Endothelial cell of umbilical vein (primary cell): ENCODE measurements at regions not wholly inside any gene's neighbourhood (a gene's known extent, or its start where the extent isn't known, plus 50 kb on each side); places are given as distances from the start of the nearest gene placed in this dataset.

Source experiments
- BruUV-seq: library from RNA; stranded (reverse); fragments of 400-500 nt; replicated peaks from 2 replicates; lab custom pipeline; 2021; lab: Mats Ljungman, UMichigan
- CTCF ChIA-PET: fragments of 300-600, 350-600 bp; sonication (Branson Sonifier 250); formaldehyde crosslinking; loops from one replicate; lab custom pipeline; 2021; ENCODE audit warnings: antibody characterized with exemption, inconsistent platforms; lab: Charles Lee
- POLR2A ChIA-PET: fragments of 300-600, 350-600 bp; sonication (Branson Sonifier 250); formaldehyde crosslinking; loops from one replicate; lab custom pipeline; 2021; ENCODE audit warnings: antibody characterized with exemption, inconsistent platforms; lab: Charles Lee
- DNase-seq: peaks from one replicate; pipeline ENCODE4 v3.0.0-alpha.2; 2011; ENCODE audit warnings: low read depth, low spot score
- FAIRE-seq: peaks from 2 replicates; lab custom pipeline; 2011; peaks lifted over from hg19 to GRCh38; lab: Jason Lieb, UNC
- H2AFZ ChIP-seq: 2 replicates; pipeline ENCODE4 v1.6.0; 2012; ENCODE audit warnings: low read depth, low read length, control low read depth, inconsistent platforms
- H3K27ac ChIP-seq: 2 replicates; pipeline ENCODE4 v1.5.1; 2011; ENCODE audit warnings: low read depth, mild to moderate bottlenecking, control low read depth, low read length, moderate library complexity; ENCODE audit not compliant: insufficient read depth
- H3K27me3 ChIP-seq, 2 experiments: 2 replicates each; pipeline versions ENCODE4 v1.6.0 to v1.6.1; 2011; ENCODE audit warnings: low read length in 2 of 2, mixed read lengths in 1 of 2; ENCODE audit not compliant: control insufficient read depth in 2 of 2, insufficient read depth in 2 of 2
- H3K36me3 ChIP-seq, 2 experiments: 2 replicates in 1 of 2; 3 replicates in 1 of 2; pipeline ENCODE4 v1.5.1; 2011; ENCODE audit warnings: low read length in 2 of 2, mild to moderate bottlenecking in 1 of 2, moderate library complexity in 1 of 2; ENCODE audit not compliant: control insufficient read depth in 2 of 2, insufficient read depth in 2 of 2; ENCODE audit errors: extremely low read depth in 1 of 2
- H3K4me1 ChIP-seq: 3 replicates; pipeline ENCODE4 v1.5.1; 2011; ENCODE audit warnings: mild to moderate bottlenecking, low read length; ENCODE audit not compliant: control insufficient read depth, insufficient read depth; ENCODE audit errors: extremely low read depth
- H3K4me2 ChIP-seq: 2 replicates; pipeline ENCODE4 v1.6.1; 2011; ENCODE audit warnings: low read length, control low read depth, mixed read lengths; ENCODE audit not compliant: insufficient read depth
- H3K4me3 ChIP-seq, 3 experiments: fragments of 200-600 bp in 1 of 3; sonication (generic), shearing (Covaris generic) in 1 of 3; replicated peaks in 1 of 3; 2 replicates each; pipeline ENCODE4 v1.5.1; 2011 to 2016; ENCODE audit warnings: control low read depth in 3 of 3, low read length in 3 of 3, mild to moderate bottlenecking in 2 of 3, inconsistent platforms in 1 of 3, low read depth in 1 of 3, moderate library complexity in 1 of 3; ENCODE audit not compliant: insufficient read depth in 1 of 3
- H3K79me2 ChIP-seq: 2 replicates; pipeline ENCODE4 v1.6.0; 2012; ENCODE audit warnings: low read length, inconsistent platforms; ENCODE audit not compliant: control insufficient read depth, insufficient read depth
- H3K9ac ChIP-seq: replicated peaks from 2 replicates; pipeline ENCODE3; 2011; ENCODE audit warnings: low read length, control low read depth; ENCODE audit not compliant: insufficient read depth; ENCODE audit errors: extremely low read depth
- H3K9me1 ChIP-seq: replicated peaks from 3 replicates; pipeline ENCODE4 v1.6.0; 2011; ENCODE audit warnings: mild to moderate bottlenecking, low read length; ENCODE audit not compliant: control insufficient read depth, insufficient read depth; ENCODE audit errors: extremely low read depth
- H3K9me3 ChIP-seq: replicated peaks from 2 replicates; pipeline ENCODE4 v1.5.1; 2012; ENCODE audit warnings: low read length, inconsistent platforms; ENCODE audit not compliant: control insufficient read depth, insufficient read depth
- H4K20me1 ChIP-seq: replicated peaks from 2 replicates; pipeline ENCODE3; 2011; ENCODE audit warnings: mild to moderate bottlenecking, low read length; ENCODE audit not compliant: control insufficient read depth, insufficient read depth; ENCODE audit errors: extremely low read depth
- EZH2 ChIP-seq: IDR thresholded peaks from 2 replicates; pipeline ENCODE4 v1.6.1; 2012; ENCODE audit warnings: borderline replicate concordance, low read depth, mild to moderate bottlenecking, moderate library complexity, low read length, inconsistent platforms; ENCODE audit not compliant: severe bottlenecking
- FOS ChIP-seq: IDR thresholded peaks from 2 replicates; pipeline ENCODE4 v1.6.1; 2011; ENCODE audit warnings: mild to moderate bottlenecking, low read length, moderate library complexity, borderline replicate concordance; ENCODE audit not compliant: insufficient read depth
- GATA2 ChIP-seq: IDR thresholded peaks from 2 replicates; pipeline ENCODE4 v1.7.0; 2011; ENCODE audit warnings: low read depth, mild to moderate bottlenecking, moderate library complexity, mixed read lengths, low read length; ENCODE audit not compliant: insufficient read length, insufficient read depth
- JUN ChIP-seq: IDR thresholded peaks from 2 replicates; pipeline ENCODE4 v1.6.1; 2011; ENCODE audit warnings: borderline replicate concordance, low read depth; ENCODE audit not compliant: insufficient read length, insufficient read depth
- MYC ChIP-seq: IDR thresholded peaks from one replicate; pipeline ENCODE4 v1.6.1; 2011; ENCODE audit warnings: mild to moderate bottlenecking, low read depth, low read length
- POLR2A ChIP-seq: IDR thresholded peaks from 2 replicates; pipeline ENCODE4 v1.6.1; 2012; ENCODE audit warnings: low read depth, mild to moderate bottlenecking, control low read depth, low read length
- POLR2AphosphoS5 ChIP-seq: IDR thresholded peaks from 2 replicates; pipeline ENCODE4 v1.6.1; 2012; ENCODE audit warnings: low read depth, mild to moderate bottlenecking, control low read depth, low read length, moderate library complexity; ENCODE audit not compliant: insufficient read depth
- dilution Hi-C: fragments of 300-500 bp; cut with MboI; formaldehyde crosslinking; loops from one replicate; pipeline ENCODE4 v1.15.0; 2019; ENCODE audit warnings: low sequenced_read_pairs; ENCODE audit not compliant: extremely low pct_ligation_motif_present
- intact Hi-C: fragments of 100-400 bp; cut with micrococcal nuclease; formaldehyde crosslinking; loops from one replicate; pipeline ENCODE4 v1.10.0; 2022
- TF ChIP-seq, protein P1 (sequence below): IDR thresholded peaks from 2 replicates; pipeline ENCODE4 v1.6.1; 2011; ENCODE audit not compliant: insufficient read depth, insufficient read length
- TF ChIP-seq, protein P2 (sequence below), 2 donors: IDR thresholded peaks; 1 replicate in 1 of 2; 2 replicates in 1 of 2; pipeline ENCODE4 v1.5.1; 2011; ENCODE audit warnings: low read length in 2 of 2, mild to moderate bottlenecking in 2 of 2, moderate library complexity in 2 of 2, control low read depth in 1 of 2, inconsistent platforms in 1 of 2, low read depth in 1 of 2; ENCODE audit not compliant: insufficient read depth in 1 of 2; ENCODE audit errors: extremely low read depth in 1 of 2

DNA sequence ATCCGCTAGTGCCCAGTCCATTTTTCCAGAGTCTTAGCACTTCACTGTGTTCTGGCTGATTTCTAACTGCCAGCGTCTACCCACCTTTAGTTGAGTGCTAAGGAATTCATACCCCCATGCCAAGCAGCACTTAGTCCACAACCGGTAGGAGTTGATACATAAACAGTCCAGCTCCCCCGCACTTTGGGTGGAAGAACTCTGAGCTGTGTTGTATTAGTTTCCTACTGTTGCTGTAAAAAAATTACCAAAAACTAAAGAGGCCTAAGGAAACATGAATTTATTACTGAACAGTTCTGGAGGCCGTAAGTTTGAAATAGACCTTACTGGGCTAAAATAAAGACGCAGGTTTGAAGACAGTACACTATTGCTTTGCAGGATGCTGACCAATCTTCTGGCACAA lies 87.6 kb downstream of the SLC24A2 start:
- no peaks in the 10 kb centered on the region for H3K9me1 ChIP-seq
- TF ChIP-seq, protein P1, sequence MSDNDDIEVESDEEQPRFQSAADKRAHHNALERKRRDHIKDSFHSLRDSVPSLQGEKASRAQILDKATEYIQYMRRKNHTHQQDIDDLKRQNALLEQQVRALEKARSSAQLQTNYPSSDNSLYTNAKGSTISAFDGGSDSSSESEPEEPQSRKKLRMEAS = no peak
- TF ChIP-seq JUN (no peak), POLR2AphosphoS5 (no peak), EZH2 (no peak), GATA2 (no peak), MYC (no peak), FOS (no peak), POLR2A (no peak)
- TF ChIP-seq, protein P2, sequence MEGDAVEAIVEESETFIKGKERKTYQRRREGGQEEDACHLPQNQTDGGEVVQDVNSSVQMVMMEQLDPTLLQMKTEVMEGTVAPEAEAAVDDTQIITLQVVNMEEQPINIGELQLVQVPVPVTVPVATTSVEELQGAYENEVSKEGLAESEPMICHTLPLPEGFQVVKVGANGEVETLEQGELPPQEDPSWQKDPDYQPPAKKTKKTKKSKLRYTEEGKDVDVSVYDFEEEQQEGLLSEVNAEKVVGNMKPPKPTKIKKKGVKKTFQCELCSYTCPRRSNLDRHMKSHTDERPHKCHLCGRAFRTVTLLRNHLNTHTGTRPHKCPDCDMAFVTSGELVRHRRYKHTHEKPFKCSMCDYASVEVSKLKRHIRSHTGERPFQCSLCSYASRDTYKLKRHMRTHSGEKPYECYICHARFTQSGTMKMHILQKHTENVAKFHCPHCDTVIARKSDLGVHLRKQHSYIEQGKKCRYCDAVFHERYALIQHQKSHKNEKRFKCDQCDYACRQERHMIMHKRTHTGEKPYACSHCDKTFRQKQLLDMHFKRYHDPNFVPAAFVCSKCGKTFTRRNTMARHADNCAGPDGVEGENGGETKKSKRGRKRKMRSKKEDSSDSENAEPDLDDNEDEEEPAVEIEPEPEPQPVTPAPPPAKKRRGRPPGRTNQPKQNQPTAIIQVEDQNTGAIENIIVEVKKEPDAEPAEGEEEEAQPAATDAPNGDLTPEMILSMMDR (IDR thresholded peaks at IDR 0.05; ENCODE audit: extremely low read depth in 1 of 2, insufficient read depth in 1 of 2, low read depth in 1 of 2, low read length in 2 of 2) = no peak
- H3K9ac ChIP-seq = no peak overlapping the region
- DNase-seq (no peak), FAIRE-seq (no peak)
- dilution Hi-C loops (no loop called here), intact Hi-C loops (no loop called here)
- H2AFZ ChIP-seq = no peak overlapping the region
- no peaks in the 10 kb centered on the region for H3K27me3 ChIP-seq
- H3K36me3 ChIP-seq = no peaks in the 10 kb centered on the region
- H3K4me3 ChIP-seq = no peak overlapping the region
- BruUV-seq = no TSS peak
- ChIA-PET CTCF (no interaction called here), POLR2A (no interaction called here)
- H4K20me1 ChIP-seq = no peaks in the 10 kb centered on the region
- H3K4me1 ChIP-seq = no peaks in the 10 kb centered on the region
- H3K4me2 ChIP-seq = no peak overlapping the region
- no peaks in the 10 kb centered on the region for H3K9me3 ChIP-seq
- no peak overlapping the region for H3K27ac ChIP-seq
- no peaks in the 10 kb centered on the region for H3K79me2 ChIP-seq
